Stimulated activated CD8-positive, alpha-beta memory T cell treated with anti-CD3 and anti-CD28 coated beads, Interleukin-4, amount 100 ng/mL, for 4 hours (primary cell): ENCODE measurements at regions not wholly inside any gene's neighbourhood (a gene's known extent, or its start where the extent isn't known, plus 50 kb on each side); places are given as distances from the start of the nearest gene placed in this dataset.
"Not testable (repeated sequence)": the region's sequence is repeated elsewhere in the genome, so short reads cannot be mapped to it uniquely, and the experiment has no call there.

Experiments used
- DNase-seq, 2 donors: peaks; one replicate each; pipeline ENCODE4 v3.0.0-alpha.2; 2020; ENCODE audit warnings: low read depth in 2 of 2, low spot score in 1 of 2

DNA sequence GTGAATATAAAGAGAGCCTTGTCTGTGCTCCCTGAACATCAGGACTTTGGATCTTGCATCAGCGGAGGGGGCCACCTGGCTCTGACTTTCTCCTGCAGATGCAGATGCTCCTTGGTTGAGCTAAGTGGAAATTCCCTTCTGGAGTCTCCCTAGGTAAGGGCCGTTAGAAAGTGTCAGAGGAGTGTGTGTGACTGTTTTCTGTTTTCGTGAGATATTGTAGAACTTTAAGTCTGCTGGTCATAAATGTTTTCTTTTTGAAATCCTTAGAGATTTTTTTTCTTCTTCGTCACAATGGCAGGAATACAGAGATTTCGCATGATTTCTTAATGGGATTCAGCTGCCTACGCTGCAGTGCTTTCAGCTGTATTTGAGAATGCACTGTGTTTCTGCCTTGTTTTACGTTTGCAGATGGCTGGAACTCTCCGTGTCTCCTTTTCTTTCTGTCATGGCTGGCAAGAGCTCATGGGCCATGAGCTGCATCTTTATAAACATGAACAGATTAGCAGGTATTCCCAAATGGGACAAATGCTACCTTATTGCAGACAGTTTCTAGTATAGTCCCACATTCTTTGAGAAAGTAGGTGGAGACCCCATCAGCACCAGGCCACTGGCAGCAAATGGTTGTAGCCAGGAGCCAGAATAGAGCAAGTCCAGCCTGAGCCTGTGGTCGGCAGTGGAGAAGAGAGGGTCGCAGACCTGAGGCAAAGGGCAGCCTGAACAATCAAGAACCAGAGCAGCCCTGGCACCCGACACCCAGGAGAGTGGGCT, 76.2 kb upstream of the FRMD6 start:
- no peak for DNase-seq

DNA sequence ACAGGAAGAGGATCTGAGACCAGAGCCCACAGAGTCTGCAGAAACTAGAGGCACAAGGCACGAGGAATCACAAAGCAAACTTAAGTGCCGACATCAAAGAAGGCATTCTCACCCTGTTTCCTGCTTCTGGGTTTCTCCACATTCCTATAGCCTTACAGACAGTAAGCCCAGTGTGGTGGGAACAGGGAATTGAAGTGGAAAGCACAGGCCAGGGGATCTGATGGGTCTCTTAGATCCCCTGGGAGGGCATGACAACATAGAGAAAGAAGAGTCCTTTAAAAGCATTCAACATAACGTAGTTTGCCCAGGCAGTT, 75.6 kb upstream of the FRMD6 start:
- no peak for DNase-seq

DNA sequence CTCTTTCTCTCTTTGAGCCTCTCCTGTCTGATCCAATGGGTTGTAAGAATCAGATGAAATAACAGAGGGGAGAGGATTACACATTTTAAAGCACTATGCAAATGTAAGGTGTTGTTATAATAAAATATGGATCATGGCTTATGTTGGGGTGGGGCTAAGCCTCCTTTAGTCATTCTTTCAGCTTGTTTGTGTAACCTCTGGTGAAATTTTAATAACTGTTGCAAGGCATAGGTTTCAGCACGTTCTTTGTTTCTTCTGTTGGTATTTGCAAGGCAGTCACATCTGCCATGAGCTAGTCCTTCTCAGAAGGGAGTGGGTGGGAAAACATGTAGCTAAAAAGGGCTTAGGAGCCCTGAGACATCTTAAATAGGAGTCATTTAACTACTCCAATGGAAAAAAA, 74.8 kb upstream of the FRMD6 start:
- no peak for DNase-seq

DNA sequence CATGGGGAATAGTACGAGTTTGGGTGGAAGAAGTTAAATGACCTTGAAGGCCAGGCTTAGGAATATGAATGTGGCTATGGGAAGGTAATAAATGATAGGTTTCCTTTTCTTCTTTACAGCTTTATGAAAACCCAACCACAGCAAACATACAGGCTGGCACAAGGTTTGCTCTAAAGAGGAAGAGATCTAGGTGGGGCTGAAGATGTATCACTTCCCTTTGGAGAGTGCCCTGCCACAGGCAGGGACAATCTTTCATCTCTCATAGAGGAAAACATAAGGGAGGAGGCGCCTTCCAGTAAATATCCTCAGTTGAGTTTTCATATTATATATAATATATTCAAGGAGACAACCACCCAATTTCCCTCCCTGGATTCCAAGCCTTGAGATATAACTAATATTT, 72.9 kb upstream of the FRMD6 start:
- no peak for DNase-seq

DNA sequence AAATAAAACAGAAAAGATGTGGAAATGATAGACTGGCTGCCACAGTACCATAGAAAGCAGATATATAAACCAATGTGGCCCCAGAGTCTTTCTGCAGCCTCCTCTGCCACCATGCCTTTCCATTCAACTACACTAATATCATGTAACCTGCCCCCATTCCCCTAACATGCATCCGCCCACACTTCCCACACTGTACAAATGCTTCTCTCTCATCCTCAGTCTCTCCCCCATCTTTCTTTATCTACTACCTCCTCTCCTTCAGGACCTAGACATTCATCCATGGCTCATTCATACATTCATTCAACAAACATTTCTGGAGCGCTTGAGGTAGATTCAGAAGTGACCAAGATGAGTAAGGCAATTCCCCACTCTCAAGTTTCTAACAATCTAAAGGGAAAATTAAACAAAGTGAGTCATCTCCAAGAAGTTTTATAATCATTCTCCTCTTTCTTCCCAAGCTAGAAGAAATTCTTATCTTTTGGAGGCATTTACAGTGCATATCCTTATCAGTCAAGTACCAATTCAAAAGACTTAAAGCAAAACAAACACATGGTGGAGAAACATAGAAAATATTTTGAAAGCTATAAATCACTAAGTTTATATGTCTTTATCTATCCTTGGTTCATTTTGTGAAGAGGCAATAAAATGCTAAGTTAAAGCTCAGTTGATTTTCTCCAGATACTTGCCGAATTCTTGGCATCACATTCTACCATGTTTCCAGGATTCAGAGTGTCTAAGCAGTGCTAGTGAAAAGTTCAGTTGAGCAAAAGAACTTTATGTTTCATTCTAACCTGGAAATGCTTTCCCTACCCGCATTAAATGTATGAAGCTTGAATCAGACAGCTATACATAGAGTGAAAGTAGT, 70.5 kb upstream of the FRMD6 start:
- no peak for DNase-seq

DNA sequence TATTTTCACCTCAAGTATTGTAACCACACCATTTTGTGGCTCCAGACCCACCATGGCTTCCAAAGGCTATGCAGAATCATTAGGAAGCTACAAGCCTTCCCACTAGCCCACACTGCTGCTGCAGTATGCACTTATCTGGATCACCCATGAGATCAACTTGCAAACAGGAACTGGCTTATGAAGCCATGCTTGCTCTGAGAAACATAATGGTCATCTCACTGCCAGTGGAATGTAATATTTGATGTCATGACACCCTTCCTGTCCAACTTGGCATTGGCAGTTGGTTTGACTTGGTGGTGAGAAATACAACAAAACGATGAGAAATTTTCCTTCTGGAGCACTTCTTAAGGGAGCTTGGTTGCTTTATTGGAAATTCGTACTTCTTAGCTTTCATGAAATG, 69.3 kb upstream of the FRMD6 start:
- no peak for DNase-seq

DNA sequence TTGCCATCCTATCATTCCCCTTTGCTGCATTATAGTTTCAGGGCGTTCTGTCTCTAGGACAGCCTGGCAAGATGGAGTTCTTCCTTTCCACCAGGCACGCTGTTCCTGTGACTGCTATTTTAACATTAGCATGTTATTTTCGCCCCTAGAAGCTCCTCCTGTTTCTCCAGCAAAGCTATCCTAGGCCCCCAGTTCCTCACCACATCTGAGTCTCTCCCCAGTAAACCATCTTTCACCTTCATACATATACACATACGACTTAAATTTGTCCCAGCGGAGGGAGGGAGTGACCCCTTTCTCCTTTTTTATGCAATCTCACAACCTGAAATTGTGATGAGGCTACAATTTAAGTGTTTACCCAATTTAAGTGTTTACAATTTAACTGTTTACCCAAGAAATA, 66.7 kb upstream of the FRMD6 start:
- DNase-seq: no peak

DNA sequence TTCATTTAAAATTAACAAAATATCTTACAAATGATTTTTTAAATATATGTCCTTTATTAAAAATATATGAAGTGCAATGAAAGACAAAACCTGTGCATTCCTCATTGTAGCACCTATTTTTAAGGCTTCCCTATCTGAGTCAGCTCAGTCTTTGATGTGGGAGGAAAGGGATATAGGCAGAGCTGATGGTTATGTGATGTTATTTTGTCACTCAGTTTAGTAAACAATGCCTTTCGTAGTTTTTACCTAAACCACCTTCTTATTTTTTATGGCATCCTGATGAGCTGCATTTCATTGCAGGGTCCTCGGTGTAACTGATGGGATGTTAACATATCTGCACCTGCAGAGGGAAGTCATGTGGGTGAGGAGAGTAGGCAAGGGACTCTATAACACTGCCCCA, 58.9 kb upstream of the FRMD6 start:
- no peak for DNase-seq

DNA sequence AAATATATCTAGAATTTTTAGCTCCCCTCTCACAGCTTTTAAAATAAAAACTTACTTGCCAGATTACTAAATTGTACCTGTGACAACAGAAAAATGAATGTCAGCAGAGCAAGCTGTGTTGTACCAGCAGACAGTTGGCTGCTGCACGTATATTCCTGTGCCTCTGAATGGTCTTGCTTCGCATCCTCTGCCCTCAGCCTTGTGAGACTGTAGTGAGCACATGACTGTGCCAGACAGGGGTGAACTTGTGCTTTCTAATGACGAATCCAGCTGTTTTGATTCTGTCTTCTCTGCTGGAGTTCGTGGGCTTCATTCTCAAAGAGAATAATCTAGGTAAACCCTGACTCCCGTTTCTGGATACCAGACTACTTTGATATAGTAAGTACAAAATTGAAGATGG, 58.3 kb upstream of the FRMD6 start:
- DNase-seq: no peak

DNA sequence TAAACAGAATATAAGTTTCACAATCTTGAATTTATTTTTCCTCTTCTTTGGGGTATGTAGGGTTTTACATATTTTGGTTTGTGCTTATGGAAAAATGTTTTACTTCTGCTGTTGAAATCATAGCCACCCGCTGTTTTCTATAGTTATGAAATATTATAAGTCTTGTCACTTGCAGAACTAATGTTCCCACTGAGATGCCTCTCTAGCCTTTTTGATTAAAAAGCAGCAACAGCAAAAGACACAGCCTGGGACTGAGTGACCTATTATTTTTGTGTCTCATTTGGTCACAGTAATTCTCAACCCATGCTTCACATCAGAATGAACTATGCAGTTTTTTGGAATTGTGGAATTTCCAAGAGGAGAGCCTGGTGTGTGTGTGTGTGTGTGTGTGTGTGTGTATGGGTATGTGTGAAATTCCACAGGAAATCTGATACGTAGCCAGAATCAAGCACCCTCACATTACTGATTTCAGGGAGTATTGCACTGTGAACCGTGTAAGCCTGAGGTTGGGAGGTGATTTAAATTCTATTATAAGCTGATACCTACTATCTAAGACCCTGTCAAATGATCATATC, 55.7 kb upstream of the FRMD6 start:
- no peak for DNase-seq

DNA sequence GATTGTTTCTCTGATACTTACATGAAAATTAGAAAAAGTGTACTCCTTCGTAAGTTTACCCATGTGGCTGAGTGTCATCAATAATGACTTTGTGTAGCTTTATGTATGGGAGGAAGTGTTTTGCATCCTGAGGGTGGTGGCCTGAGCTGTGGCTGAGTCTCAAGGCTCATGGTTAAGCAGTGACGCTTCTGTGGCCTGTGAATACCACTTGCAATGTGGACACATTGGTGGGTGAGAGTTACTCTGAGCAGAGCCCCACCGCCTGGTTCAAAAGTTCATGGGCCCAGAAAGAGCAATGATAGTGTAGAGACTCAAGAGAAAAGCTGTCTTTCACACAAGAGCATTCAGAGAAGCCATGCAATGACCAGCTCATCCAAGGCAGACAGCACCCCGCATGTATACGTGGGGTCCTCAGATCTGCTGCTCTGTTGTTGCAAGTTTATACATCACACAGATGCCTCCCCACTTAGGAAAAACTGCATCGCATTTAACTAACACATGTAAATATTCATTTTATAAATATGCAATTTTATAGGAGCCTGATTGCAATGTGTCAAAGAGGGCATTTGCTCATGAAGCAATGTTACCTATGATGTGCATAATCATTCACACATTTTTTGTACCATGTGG, 55.1 kb upstream of the FRMD6 start:
- peak in 1 of 2 donors; percentile 25 for DNase-seq

DNA sequence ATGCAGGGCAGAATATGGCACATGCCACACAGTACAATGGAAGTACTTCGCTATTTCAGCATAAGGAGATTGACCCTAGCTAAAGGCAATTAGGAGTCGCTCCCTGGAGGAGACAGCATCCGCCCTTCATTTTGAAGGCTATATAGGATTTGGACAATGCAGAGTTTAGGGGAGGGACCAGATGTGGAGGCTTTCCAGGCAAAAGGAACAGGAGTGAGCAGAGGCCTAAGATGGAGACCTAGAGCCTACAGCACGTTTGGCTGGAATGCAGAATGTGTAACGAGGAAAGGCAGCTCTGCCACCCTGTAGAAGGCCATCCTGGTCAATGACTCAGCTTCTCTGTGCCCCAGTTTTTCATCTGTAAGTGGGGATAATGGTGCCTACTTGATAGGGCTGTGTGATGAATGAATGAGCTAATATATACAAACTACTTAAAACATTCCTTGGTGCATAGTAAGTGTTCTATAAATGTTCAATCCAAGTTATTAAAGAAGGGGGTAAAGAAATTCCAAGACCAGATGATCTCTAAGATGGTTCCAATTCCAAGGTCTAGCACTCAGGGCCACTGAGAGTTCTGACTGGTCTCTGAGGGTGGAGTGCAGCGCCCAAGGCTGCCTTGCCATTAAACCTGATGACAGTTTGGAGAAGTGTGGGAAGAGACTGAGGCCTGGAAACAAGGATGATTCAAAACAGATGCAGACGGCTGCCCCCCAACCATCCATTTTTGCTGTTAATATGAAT, 54.3 kb upstream of the FRMD6 start:
- DNase-seq: no peak

DNA sequence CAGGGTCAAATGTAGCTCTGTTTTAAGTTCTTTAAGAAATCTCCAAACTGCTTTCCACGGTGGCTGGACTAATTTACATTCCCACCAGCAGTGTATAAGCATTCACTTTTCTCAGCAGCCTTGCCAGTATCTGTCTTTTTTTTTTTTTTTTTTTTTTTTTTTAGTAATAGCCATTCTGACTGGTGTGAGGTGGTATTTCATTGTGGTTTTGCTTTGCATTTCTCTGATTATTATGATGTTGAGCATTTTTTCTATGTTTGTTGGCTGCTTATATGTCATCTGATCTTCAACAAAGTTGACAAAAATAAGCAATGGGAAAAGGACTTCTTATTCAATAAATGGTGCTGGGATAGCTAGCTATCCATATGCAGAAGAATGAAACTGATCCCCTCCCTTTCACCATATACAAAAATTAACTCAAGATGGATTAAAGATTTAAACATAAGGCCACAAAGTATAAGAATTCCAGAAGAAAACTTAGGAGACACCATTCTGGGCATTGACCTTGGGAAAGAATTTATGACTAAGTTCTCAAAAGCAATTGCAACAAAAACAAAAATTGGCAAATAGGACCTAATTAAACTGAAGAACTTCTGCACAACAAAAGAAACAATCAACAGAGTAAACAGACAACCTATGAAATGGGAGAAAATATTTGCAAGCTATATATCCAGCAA, 52.6 kb upstream of the FRMD6 start:
- DNase-seq: not testable (repeated sequence)

DNA sequence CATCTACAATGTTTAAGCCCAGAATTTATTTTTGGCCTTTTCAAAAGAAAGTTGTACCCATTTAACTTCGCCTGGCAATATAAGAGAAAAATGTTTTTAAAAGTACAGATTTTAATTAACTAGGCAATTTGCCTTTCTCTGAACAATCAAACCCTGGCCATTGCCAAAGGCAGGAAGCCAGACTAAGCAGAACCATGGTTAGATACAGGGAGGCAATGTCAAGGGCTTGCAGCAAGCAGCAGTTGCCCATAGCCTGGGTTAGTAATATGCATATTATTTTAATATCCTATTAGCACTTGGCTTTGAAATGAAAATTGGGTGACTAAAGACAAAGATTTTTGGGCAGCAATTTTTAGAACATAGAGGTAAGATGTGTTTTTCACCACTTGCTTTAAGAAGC, 51.1 kb upstream of the FRMD6 start:
- no peak for DNase-seq
